CD14-positive monocyte (primary cell): ENCODE measurements at regions not wholly inside any gene's neighbourhood (a gene's known extent, or its start where the extent isn't known, plus 50 kb on each side); places are given as distances from the start of the nearest gene placed in this dataset.

Source experiments
- DNase-seq, 3 donors: peaks; one replicate each; pipeline ENCODE4 v3.0.0-alpha.2; 2011 to 2022
- H2AFZ ChIP-seq: 2 replicates; pipeline ENCODE4 v1.6.0; 2012; ENCODE audit warnings: mild to moderate bottlenecking, low read depth, low read length, inconsistent platforms; ENCODE audit not compliant: insufficient read depth, poor library complexity, severe bottlenecking
- H3K27ac ChIP-seq, 2 donors: 1 replicate in 1 of 2; 2 replicates in 1 of 2; pipeline ENCODE4 v1.5.1; 2012 to 2013; ENCODE audit warnings: low read length in 2 of 2, control low read depth in 1 of 2, inconsistent platforms in 1 of 2, low read depth in 1 of 2, mild to moderate bottlenecking in 1 of 2
- H3K27me3 ChIP-seq, 2 donors: one replicate each; pipeline versions ENCODE4 v1.6.0 to v1.6.1; 2011 to 2013; ENCODE audit warnings: low read length in 2 of 2; ENCODE audit not compliant: control insufficient read depth in 2 of 2, insufficient read depth in 2 of 2
- H3K36me3 ChIP-seq, 2 donors: replicated peaks in 1 of 2; 1 replicate in 1 of 2; 2 replicates in 1 of 2; pipeline versions ENCODE4 v1.5.1 to v1.6.1; 2012 to 2013; ENCODE audit warnings: low read length in 2 of 2, control low read depth in 1 of 2, inconsistent platforms in 1 of 2, mild to moderate bottlenecking in 1 of 2; ENCODE audit not compliant: insufficient read depth in 2 of 2, control insufficient read depth in 1 of 2
- H3K4me1 ChIP-seq, 2 donors: 1 replicate in 1 of 2; 2 replicates in 1 of 2; pipeline versions ENCODE4 v1.5.1 to v1.6.1; 2012 to 2013; ENCODE audit warnings: low read length in 2 of 2, control low read depth in 1 of 2, inconsistent platforms in 1 of 2, mild to moderate bottlenecking in 1 of 2, moderate library complexity in 1 of 2; ENCODE audit not compliant: insufficient read depth in 2 of 2, control insufficient read depth in 1 of 2
- H3K4me2 ChIP-seq: replicated peaks from 2 replicates; pipeline ENCODE3; 2012; ENCODE audit warnings: low read length, moderate library complexity, mild to moderate bottlenecking; ENCODE audit not compliant: poor library complexity, severe bottlenecking; ENCODE audit errors: extremely low read depth
- H3K4me3 ChIP-seq, 3 experiments: fragments of 200-600 bp in 1 of 3; sonication (generic) in 1 of 3; replicated peaks in 1 of 3; 1 replicate in 2 of 3; 2 replicates in 1 of 3; pipeline ENCODE4 v1.5.1; 2011 to 2013; ENCODE audit warnings: low read length in 3 of 3, mild to moderate bottlenecking in 3 of 3, control low read depth in 2 of 3, low read depth in 2 of 3, inconsistent platforms in 1 of 3, moderate library complexity in 1 of 3
- H3K79me2 ChIP-seq: 2 replicates; pipeline ENCODE4 v1.6.0; 2012; ENCODE audit warnings: mild to moderate bottlenecking, control low read depth, inconsistent platforms, low read length, moderate library complexity; ENCODE audit not compliant: insufficient read depth
- H3K9ac ChIP-seq: 2 replicates; pipeline ENCODE4 v1.6.0; 2017; ENCODE audit warnings: low read length, mild to moderate bottlenecking; ENCODE audit not compliant: insufficient read depth, poor library complexity, severe bottlenecking
- H3K9me3 ChIP-seq, 2 donors: replicated peaks in 1 of 2; 1 replicate in 1 of 2; 2 replicates in 1 of 2; pipeline versions ENCODE4 v1.5.1 to v1.6.1; 2012 to 2013; ENCODE audit warnings: low read length in 2 of 2, control low read depth in 1 of 2; ENCODE audit not compliant: control insufficient read depth in 1 of 2, insufficient read depth in 1 of 2
- H4K20me1 ChIP-seq: 2 replicates; pipeline ENCODE4 v1.6.0; 2012; ENCODE audit warnings: mild to moderate bottlenecking, low read length, control low read depth, moderate library complexity; ENCODE audit not compliant: insufficient read depth
- H3K27ac Mint-ChIP-seq, 7 donors: one replicate each; pipeline ENCODE4 v1.8.0; 2020; ENCODE audit warnings: mild to moderate bottlenecking in 7 of 7, mixed read lengths in 7 of 7, moderate library complexity in 6 of 7, inconsistent platforms in 2 of 7
- H3K27me3 Mint-ChIP-seq, 3 donors: one replicate each; pipeline ENCODE4 v1.8.0; 2021 to 2022; ENCODE audit warnings: low read depth in 3 of 3, mild to moderate bottlenecking in 3 of 3, mixed read lengths in 3 of 3, moderate library complexity in 3 of 3, inconsistent platforms in 1 of 3
- H3K36me3 Mint-ChIP-seq, 2 donors: one replicate each; pipeline ENCODE4 v1.8.0; 2020; ENCODE audit warnings: mixed read lengths in 2 of 2, inconsistent platforms in 1 of 2, mild to moderate bottlenecking in 1 of 2
- H3K4me1 Mint-ChIP-seq: one replicate; pipeline ENCODE4 v1.8.0; 2020; ENCODE audit warnings: mild to moderate bottlenecking, mixed read lengths
- H3K4me3 Mint-ChIP-seq, 2 donors: one replicate each; pipeline ENCODE4 v1.8.0; 2020; ENCODE audit warnings: mild to moderate bottlenecking in 2 of 2, mixed read lengths in 2 of 2, moderate library complexity in 1 of 2
- H3K9me3 Mint-ChIP-seq, 7 donors: one replicate each; pipeline ENCODE4 v1.8.0; 2020 to 2022; ENCODE audit warnings: mixed read lengths in 7 of 7, mild to moderate bottlenecking in 6 of 7, moderate library complexity in 6 of 7, inconsistent platforms in 2 of 7
- WGBS: methylation state at CpG from one replicate; pipeline ENCODE4 v1.1.5; 2013; ENCODE audit warnings: missing lambda C conversion rate; ENCODE audit not compliant: insufficient coverage; 5-methylcytosine and 5-hydroxymethylcytosine counted together
- intact Hi-C, 2 donors: fragments of 100-400 bp; cut with micrococcal nuclease; formaldehyde crosslinking; loops; one replicate each; pipeline versions ENCODE4 v1.15.0 to v1.15.1; 2023
- TF ChIP-seq, protein P1 (sequence below): fragments of 200-600 bp; IDR thresholded peaks from one replicate; pipeline ENCODE4 v1.8.0; 2022; ENCODE audit warnings: antibody characterized with exemption, mild to moderate bottlenecking

- Mint-ChIP-seq H3K4me3 (no peak overlapping the region), H3K9me3 (peaks cover 0 to 3% (median 0%) of the 10 kb centered on the region in 7 donors), H3K27ac (no peak overlapping the region), H3K4me1 (no peaks in the 10 kb centered on the region), H3K36me3 (no peaks in the 10 kb centered on the region), H3K27me3 (peaks cover 0 to 2% (median under 1%) of the 10 kb centered on the region in 3 donors)
- H3K4me2 ChIP-seq, result no peak overlapping the region
- no peak overlapping the region for H3K4me3 ChIP-seq
- TF ChIP-seq, protein P1, sequence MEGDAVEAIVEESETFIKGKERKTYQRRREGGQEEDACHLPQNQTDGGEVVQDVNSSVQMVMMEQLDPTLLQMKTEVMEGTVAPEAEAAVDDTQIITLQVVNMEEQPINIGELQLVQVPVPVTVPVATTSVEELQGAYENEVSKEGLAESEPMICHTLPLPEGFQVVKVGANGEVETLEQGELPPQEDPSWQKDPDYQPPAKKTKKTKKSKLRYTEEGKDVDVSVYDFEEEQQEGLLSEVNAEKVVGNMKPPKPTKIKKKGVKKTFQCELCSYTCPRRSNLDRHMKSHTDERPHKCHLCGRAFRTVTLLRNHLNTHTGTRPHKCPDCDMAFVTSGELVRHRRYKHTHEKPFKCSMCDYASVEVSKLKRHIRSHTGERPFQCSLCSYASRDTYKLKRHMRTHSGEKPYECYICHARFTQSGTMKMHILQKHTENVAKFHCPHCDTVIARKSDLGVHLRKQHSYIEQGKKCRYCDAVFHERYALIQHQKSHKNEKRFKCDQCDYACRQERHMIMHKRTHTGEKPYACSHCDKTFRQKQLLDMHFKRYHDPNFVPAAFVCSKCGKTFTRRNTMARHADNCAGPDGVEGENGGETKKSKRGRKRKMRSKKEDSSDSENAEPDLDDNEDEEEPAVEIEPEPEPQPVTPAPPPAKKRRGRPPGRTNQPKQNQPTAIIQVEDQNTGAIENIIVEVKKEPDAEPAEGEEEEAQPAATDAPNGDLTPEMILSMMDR, result no peak
- H3K79me2 ChIP-seq, result no peaks in the 10 kb centered on the region
- no peaks in the 10 kb centered on the region for H4K20me1 ChIP-seq
- H3K9me3 ChIP-seq, result no peaks in the 10 kb centered on the region
- H3K4me1 ChIP-seq, result no peaks in the 10 kb centered on the region
- no peaks in the 10 kb centered on the region for H3K36me3 ChIP-seq
- no CpG with 5 or more reads among the region's 5 CpGs for WGBS
- no peak overlapping the region for H2AFZ ChIP-seq
- H3K9ac ChIP-seq, result no peak overlapping the region
- no peak for DNase-seq
- no peak overlapping the region for H3K27ac ChIP-seq
- intact Hi-C loops, result no loop called here
- H3K27me3 ChIP-seq, result no peaks in the 10 kb centered on the region
Observed at GRCh38 chr4:22217480-22217879, 268.9 kb upstream of the KCNIP4 start.

GRCh38 chr4:22216278-22216677, 267.7 kb upstream of the KCNIP4 start:
- H3K36me3 ChIP-seq, result no peaks in the 10 kb centered on the region
- no peaks in the 10 kb centered on the region for H3K4me1 ChIP-seq
- H3K27ac Mint-ChIP-seq, result no peak overlapping the region
- TF ChIP-seq, protein P1, result no peak
- no peaks in the 10 kb centered on the region for H3K36me3 Mint-ChIP-seq
- peaks cover 0 to 4% (median 0%) of the 10 kb centered on the region in 7 donors for H3K9me3 Mint-ChIP-seq
- H3K79me2 ChIP-seq, result no peaks in the 10 kb centered on the region
- no peak overlapping the region for H3K4me3 ChIP-seq
- no peak overlapping the region for H3K4me2 ChIP-seq
- no peaks in the 10 kb centered on the region for H3K4me1 Mint-ChIP-seq
- no peaks in the 10 kb centered on the region for H4K20me1 ChIP-seq
- H3K27me3 ChIP-seq, result no peaks in the 10 kb centered on the region
- H3K4me3 Mint-ChIP-seq, result no peak overlapping the region
- H3K9me3 ChIP-seq, result no peaks in the 10 kb centered on the region
- no peak overlapping the region for H3K9ac ChIP-seq
- peaks cover 0 to 2% (median 1%) of the 10 kb centered on the region in 3 donors for H3K27me3 Mint-ChIP-seq
- no CpG with 5 or more reads among the region's 1 CpG for WGBS
- H3K27ac ChIP-seq, result no peak overlapping the region
- no peak overlapping the region for H2AFZ ChIP-seq
- DNase-seq, result no peak
- intact Hi-C loops, result no loop called here
